Psoas muscle (tissue), 7 donors: ENCODE measurements at regions not wholly inside any gene's neighbourhood (a gene's known extent, or its start where the extent isn't known, plus 50 kb on each side); places are given as distances from the start of the nearest gene placed in this dataset.

Source experiments
- ATAC-seq, 4 donors: fragments of 200-7000 bp; cut with Tn5 transposase; one replicate each; pipeline ENCODE4 v1.9.1; 2020; ENCODE audit warnings: moderate library complexity in 3 of 4, mild to moderate bottlenecking in 2 of 4
- DNase-seq, 2 donors: peaks; one replicate each; pipeline ENCODE4 v3.0.0-alpha.2; 2020
- H3K27ac ChIP-seq: fragments of 200-600 bp; one replicate; pipeline ENCODE4 v1.8.0; 2022
- H3K27me3 ChIP-seq, 3 donors: fragments of 200-600 bp in 1 of 3; one replicate each; pipeline versions ENCODE4 v1.6.1 to v1.8.0; 2013 to 2022; ENCODE audit warnings: low read length in 2 of 3, mild to moderate bottlenecking in 2 of 3, moderate library complexity in 1 of 3; ENCODE audit not compliant: insufficient read depth in 3 of 3
- H3K36me3 ChIP-seq, 2 donors: fragments of 200-600 bp in 1 of 2; one replicate each; pipeline versions ENCODE4 v1.6.1 to v1.8.0; 2013 to 2022; ENCODE audit warnings: low read depth in 1 of 2, mild to moderate bottlenecking in 1 of 2, moderate library complexity in 1 of 2; ENCODE audit not compliant: insufficient read depth in 1 of 2
- H3K4me1 ChIP-seq: fragments of 200-600 bp; one replicate; pipeline ENCODE4 v1.8.0; 2022
- H3K4me3 ChIP-seq: fragments of 200-600 bp; one replicate; pipeline ENCODE4 v1.8.0; 2022; ENCODE audit warnings: mild to moderate bottlenecking
- H3K9me3 ChIP-seq: fragments of 200-600 bp; one replicate; pipeline ENCODE4 v1.8.0; 2022
- CTCF ChIP-seq: fragments of 200-600 bp; IDR thresholded peaks from one replicate; pipeline ENCODE4 v1.8.0; 2022; ENCODE audit warnings: antibody characterized with exemption
- WGBS, 3 donors: extraction: QIAGEN DNeasy Blood & Tissue Kit; methylation state at CpG; one replicate each; pipeline versions ENCODE4 v1.1.6 to v1.1.7; 2013; 5-methylcytosine and 5-hydroxymethylcytosine counted together
- intact Hi-C, 2 donors: fragments of 100-400 bp; cut with DNase I; formaldehyde crosslinking; loops; one replicate each; pipeline versions ENCODE4 v1.11.0 to v1.14.2; 2022
- donor health status: healthy with polysubstance abuse.
- donor health status: DM: no; HTN: no; CAD: no; lungs with moderate emphysema.
- donor health status: Bipolar disorder and iron deficiency.
- donor health status: healthy.
- donor health status: DM: yes; HTN: yes; CAD: no.
- donor health status: DM: no; HTN: no; CAD: no.
- donor health status: DM: yes; HTN: yes; CAD: no.

GRCh38 chr16:26772503-26772902 lies 294.2 kb upstream of the C16orf82 start:
- DNase-seq (no peak), ATAC-seq (no peak)
- Histone ChIP-seq H3K36me3 (no peaks in the 10 kb centered on the region), H3K27ac (no peak overlapping the region), H3K9me3 (no peaks in the 10 kb centered on the region), H3K27me3 (peaks cover 0 to 2% (median 0%) of the 10 kb centered on the region in 3 donors), H3K4me3 (no peak overlapping the region), H3K4me1 (no peaks in the 10 kb centered on the region)
- intact Hi-C loops, result no loop called here
- 34 to 38% (median 38%) methylated on average over 2 of the region's 2 CpGs for WGBS, 3 donors
- TF ChIP-seq CTCF, result no peak

- DNase-seq, result no peak
- Histone ChIP-seq H3K36me3 (no peaks in the 10 kb centered on the region), H3K27me3 (peaks cover 0 to 2% (median 0%) of the 10 kb centered on the region in 3 donors), H3K27ac (no peak overlapping the region), H3K4me1 (no peaks in the 10 kb centered on the region), H3K9me3 (no peaks in the 10 kb centered on the region), H3K4me3 (no peak overlapping the region)
- no peak for ATAC-seq
- WGBS, 3 donors, result 81 to 86% (median 83%) methylated on average over 4 of the region's 4 CpGs
- intact Hi-C loops, result no loop called here
- TF ChIP-seq CTCF, result no peak
Measured at GRCh38 chr16:26777821-26778220, 288.9 kb upstream of the C16orf82 start.

DNA sequence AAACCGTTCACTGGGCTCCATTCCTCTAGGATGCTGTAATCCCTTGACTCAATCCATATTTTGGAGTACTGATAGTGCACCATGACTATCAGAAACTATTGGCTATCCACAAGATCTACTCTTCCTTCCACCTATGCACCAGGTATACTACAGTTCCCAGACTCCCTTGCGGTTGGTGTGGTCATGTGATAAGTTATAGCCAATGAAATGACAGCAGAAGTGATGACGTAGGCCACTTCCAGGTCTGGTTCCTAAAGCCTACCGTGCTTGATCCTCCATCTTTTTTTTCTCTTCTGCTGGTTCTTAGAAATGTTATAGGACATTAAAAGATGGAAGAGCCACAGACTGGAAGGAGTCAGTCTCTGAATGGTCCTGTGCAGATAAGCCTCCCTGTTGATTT lies 278.8 kb upstream of the C16orf82 start:
- Histone ChIP-seq H3K27me3 (no peaks in the 10 kb centered on the region), H3K9me3 (no peaks in the 10 kb centered on the region), H3K36me3 (no peaks in the 10 kb centered on the region), H3K4me1 (no peaks in the 10 kb centered on the region), H3K4me3 (no peak overlapping the region), H3K27ac (no peak overlapping the region)
- TF ChIP-seq CTCF, result no peak
- 38 to 60% (median 48%) methylated on average over 4 of the region's 4 CpGs for WGBS, 3 donors
- no peak for DNase-seq
- intact Hi-C loops, result no loop called here
- no peak for ATAC-seq

GRCh38 chr16:26791169-26791568 lies 275.6 kb upstream of the C16orf82 start:
- intact Hi-C loops, result loop anchor here in 1 of 2 donors (5.0 kb wide), 1 partner anchor 249 kb away; no protein-coding TSS in a partner anchor

More at GRCh38 chr16:26791169-26791568, 275.6 kb upstream of the C16orf82 start:
- no peak overlapping the region for H3K27ac ChIP-seq
- no peaks in the 10 kb centered on the region for H3K36me3 ChIP-seq
- WGBS, 3 donors, result 55 to 60% (median 55%) methylated on average over 6 of the region's 6 CpGs
- no peak for TF ChIP-seq CTCF
- H3K27me3 ChIP-seq, result no peaks in the 10 kb centered on the region
- H3K4me3 ChIP-seq, result no peak overlapping the region
- no peaks in the 10 kb centered on the region for H3K9me3 ChIP-seq
- no peaks in the 10 kb centered on the region for H3K4me1 ChIP-seq
- ATAC-seq, result no peak
- no peak for DNase-seq
